Pons (tissue), 1 donor: ENCODE measurements at regions not wholly inside any gene's neighbourhood (a gene's known extent, or its start where the extent isn't known, plus 50 kb on each side); places are given as distances from the start of the nearest gene placed in this dataset.

ENCODE experiments used
- DNase-seq: peaks from one replicate; pipeline ENCODE4 v3.0.0-alpha.2; 2016; ENCODE audit warnings: low spot score

GRCh38 chrX:46447384-46447783 is 97.8 kb downstream of the ZNF674 start:
- no peak for DNase-seq

GRCh38 chrX:46446727-46447378 is 98.4 kb downstream of the ZNF674 start:
- peak; percentile 68 for DNase-seq

DNA sequence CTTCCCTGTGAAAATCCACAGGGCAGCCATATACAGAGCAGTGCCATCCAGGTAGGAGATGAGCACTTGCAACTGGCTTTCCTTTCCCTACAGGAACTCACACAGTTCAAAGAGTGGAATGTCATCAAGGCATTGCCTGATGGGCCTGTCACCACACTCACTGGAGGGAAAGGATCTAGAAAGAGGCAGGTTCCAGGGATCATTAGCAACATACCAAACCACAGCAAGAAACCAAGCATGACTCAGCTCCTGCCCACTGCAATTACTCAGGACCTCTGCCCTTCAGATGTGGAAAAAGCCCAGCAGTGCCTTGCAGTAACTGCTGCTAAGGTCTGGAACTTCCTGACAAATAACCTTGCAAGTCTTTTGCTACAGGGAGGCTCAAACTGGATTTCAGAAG is 101.2 kb downstream of the ZNF674 start:
- no peak for DNase-seq

DNA sequence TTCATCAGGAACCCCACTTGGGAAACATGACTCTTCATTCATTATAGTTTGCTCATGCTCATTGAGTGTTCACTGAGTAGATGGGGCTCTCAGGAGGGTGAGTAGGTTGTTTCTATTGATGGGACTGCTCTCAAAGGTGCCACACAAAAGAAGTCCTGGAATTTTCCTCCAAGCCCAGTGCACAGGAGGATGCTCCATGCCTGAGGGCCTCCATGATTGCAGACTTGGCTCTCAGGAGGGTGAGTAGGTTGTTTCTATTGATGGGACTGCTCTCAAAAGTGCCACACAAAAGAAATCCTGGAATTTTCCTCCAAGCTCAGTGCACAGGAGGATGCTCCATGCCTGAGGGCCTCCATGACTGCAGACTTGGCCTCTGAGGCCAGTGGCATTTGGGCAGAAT is 108.5 kb downstream of the ZNF674 start:
- DNase-seq: no peak

DNA sequence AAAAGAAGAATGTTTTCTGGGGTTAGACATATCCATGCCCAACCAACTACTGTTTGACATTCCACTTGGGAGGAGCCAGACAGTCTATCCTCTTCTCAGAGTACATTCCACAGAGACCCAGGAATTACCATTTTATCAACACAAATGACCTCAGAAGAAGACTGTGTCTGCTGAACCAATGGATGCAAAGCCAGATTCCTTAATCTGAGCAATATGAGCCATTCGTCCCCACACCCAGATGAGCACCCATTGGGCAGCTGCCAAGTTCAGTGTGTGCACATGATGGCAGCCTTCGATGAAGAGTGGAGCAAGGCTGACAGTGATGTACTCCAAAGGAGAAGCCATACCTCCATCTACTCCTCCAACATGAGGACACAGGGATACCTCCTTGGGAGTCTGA is 111.3 kb downstream of the ZNF674 start:
- DNase-seq: no peak

DNA sequence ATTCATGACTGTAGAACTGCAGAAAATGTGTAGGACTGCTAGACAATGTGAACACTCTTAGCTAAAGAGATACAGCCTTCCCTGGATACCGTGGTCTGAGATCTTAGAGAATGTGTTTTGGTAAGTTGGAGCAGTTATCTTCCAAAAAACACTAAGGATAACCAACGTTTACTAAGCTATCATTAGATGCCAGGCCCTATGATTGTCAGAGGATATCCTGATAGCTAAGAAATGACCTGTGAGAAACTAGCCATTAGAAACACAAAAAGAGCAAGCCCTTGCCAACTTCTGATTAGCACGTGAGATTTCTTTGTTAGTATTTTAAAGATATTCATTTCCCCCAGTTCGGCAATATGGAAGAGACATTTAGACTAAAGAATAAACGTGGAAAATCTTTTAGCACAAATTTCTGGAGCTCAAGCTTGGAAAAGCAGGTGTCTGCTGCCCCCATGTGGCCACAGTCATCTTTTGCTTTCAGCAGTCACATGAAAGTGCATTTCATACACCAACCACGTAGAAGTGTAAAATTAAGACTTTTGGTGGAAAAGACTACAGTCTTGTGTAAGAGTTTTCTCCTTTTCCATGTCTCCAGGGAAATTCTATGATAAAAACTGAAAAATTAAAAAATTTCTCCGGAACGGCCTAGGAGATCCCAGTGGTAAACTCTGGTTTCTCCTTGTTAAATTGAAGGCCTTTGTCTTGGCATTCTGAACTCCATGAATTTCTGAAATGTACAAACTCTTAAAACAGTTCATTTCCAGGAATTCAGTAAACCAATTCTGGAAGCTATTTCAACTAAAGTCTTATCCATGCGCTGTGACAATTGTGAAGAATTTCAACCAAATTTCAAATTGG is 136.4 kb downstream of the ZNF674 start:
- peak; percentile 61 for DNase-seq

DNA sequence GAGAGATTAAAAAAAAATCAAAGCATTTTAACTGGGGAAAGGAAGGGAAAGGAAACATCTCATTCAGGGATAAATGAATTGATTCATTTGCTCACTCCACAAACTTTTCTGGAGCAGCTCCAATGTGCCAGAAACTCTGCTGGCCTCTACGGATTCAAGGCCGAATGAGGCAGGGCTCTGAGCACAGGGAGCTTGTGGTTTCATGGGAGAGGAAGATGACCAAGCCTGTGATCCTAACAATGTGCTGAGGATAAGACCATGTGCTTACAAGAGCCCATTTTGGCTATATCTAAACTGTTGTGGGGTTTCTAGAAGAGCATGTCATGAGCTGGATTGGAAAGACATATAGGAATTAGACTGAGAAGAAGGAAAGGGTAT is 137.5 kb downstream of the ZNF674 start:
- no peak for DNase-seq

DNA sequence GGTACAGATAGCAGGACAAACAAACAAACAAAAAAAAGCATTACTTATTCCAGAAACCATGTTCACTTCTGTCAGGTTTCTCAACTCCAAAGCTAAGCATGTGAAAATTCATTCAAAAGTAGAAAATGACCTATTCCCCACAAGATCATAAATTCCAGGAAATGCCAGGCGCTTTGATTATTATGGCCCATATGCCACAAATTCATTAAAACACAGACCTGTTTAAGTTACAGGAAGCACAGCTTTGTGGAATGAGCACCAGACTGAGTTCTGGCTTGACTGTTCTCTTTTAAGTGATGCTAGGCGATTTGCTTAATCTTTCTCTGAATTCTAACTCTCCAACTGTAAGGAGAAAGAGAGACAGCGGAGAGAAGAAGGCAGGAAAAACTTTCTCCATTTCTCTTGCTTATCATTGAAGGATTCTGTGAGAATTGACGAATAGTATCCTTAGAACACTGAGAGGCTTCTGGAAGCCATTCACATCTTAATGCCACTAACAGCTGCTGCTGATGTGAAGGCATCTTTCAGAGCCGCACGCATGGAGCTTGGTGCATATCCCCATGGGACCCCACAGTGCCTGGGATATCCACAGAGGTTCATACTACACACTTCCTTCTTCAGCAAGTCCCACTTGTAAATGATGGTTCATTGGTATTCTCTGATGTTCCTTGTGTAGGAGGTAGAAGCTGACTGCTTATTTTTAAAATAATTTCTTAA is 138.0 kb downstream of the ZNF674 start:
- DNase-seq: no peak

DNA sequence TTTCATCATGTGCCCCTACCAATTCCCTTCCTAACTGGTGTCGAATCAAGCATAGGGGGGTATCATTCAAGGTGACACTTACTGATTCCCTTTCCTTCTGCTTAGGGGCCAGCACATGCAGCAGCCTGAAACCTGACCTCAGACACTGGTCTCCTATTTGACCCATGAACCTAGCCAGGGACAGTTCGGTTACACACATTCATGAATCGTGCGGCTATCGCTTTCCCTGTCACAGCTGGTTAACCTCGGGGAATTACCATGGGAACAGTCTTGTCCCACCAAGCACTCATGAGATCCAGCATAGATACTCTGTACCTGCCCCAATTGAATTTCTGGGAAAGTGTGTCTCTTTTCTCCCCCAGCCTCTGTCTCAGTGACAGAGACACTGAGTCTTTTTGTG is 140.4 kb downstream of the ZNF674 start:
- DNase-seq: no peak

- no peak for DNase-seq
Measured at GRCh38 chrX:46400530-46401443, 144.4 kb downstream of the ZNF674 start.

DNA sequence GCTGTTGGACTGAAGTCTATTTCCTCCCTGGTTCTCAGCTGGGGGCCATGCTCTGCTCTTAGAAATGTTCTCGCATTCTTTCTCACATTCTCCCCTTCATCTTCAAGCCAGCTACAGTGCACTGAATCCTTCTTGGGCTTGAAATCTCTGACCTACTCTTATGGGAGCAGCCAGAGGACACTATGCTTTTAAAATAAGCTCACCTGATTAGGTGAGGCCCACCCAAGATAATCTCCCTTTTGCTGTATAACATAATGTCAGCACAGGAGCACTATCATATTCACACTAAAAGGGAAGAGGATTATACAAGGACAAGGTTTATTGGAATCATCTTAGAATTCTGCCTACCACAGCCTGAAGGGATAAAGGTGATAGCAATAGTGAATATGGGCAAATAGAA is 146.3 kb downstream of the ZNF674 start:
- no peak for DNase-seq

DNA sequence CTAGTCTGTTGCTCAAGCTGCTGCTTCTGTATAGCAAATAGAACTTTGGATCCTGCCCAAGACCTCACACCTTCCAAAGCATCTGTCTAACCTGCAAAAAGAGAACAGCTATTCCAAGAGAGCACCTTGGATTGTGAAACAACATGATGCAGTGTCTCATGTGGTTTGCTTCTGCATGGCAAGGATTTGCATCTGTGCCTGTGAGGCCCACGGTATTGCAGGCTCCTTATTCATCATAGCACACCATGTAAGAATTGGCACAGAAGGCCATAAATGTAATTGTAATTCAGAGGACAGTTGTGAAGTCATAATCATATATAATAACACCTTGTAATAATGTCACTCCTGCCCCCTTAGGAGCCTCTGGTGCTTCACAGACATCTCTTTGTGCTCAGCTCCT is 147.1 kb downstream of the ZNF674 start:
- no peak for DNase-seq

DNA sequence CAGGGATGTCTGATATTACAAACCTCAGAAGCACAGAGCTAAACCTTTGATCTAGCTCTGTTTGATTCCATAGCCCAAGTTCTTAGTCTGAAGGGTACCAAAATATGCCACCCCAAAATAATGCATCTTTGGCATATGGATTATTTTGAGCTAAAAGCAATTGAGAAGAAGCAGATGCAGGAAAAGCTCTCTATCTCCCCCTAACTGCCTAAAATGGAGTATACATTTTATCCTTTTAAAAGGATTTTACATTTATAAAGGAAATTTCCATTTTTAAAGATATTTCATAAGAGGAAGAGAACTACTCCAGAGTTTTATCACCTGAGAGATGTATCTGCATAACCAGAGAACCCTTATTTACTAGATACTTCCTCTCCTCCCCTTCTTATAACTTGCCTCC is 158.7 kb downstream of the ZNF674 start:
- DNase-seq: no peak

DNA sequence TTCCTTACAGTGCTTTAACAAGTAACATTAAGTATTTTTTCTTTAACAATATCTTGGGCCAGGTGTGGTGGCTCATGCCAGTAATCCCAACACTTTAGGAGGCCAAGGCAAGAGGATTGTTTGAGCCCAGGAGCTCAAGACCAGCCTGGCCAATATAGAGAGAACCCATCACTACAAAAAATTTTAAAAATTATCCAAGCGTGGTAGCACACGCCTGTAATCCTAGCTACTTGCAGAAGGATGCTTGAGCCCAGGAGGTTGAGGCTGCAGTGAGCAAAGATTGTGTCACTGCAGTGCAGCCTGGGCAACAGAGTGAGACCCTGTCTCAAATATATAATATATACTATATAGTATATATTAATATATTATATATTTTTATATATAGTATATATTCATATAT is 162.2 kb downstream of the ZNF674 start:
- no peak for DNase-seq

GRCh38 chrX:46382595-46382994 is 162.6 kb downstream of the ZNF674 start:
- DNase-seq: no peak

- DNase-seq: no peak
Measured at GRCh38 chrX:46381630-46382029, 163.6 kb downstream of the ZNF674 start.

- no peak for DNase-seq
Measured at GRCh38 chrX:46380148-46380752, 165.0 kb downstream of the ZNF674 start.

DNA sequence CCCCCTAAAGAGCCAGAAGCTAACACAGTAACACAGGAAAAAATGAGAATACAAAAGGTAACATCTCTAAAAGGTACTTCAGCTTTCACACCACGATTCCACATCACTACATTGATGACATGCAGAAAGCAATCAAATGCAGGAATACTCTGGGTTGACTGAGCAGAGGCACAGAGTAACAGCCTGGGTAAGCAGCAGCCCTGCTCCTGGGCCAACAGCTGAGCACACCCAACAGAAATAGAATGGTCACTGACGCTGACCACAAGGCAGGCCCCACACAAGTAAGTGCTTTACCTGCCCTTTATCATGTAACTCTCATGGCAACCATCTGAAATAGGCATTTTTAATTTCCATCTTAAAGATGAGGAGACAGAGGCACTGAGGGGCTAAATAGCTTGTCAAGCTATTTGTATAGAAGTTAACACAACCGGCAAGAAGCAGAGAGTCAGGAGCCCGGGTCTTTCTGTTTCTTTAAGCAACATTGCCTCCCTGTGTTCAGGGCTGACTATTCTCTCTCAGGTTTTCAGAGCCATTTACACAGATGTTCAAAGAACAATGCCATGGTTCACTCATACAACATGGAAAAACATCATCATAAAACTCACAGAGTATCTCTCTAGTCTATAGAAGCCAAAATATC is 168.9 kb downstream of the ZNF674 start:
- peak; percentile 29 for DNase-seq

DNA sequence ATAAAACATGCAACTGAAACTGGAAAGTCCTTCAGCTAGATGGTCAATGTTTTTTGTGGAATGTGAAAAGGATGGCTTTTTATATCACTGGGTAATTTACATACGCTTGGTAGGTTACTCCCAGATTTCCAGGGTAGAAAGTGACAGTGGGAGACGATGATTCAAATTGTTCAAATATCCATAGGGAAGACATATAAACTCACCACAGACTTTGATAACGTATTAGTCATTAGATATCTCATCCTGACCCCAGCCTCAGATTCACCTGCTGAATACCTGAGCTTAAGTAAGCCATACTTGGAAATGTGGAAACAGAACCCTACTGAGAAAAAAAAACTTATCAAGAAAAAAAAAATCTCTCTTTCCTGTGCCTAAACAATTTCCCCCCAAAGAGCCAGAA is 169.4 kb downstream of the ZNF674 start:
- DNase-seq: no peak

- no peak for DNase-seq
Measured at GRCh38 chrX:46374371-46374770, 170.8 kb downstream of the ZNF674 start.

- DNase-seq: no peak
Measured at GRCh38 chrX:46367491-46367890, 177.7 kb downstream of the ZNF674 start.
